Omental fat pad (tissue), 3 donors: ENCODE measurements at regions not wholly inside any gene's neighbourhood (a gene's known extent, or its start where the extent isn't known, plus 50 kb on each side); places are given as distances from the start of the nearest gene placed in this dataset.

Experiments used
- ATAC-seq: fragments of 150-250 bp; one replicate; pipeline ENCODE4 v1.9.1; 2016; ENCODE audit warnings: mild to moderate bottlenecking, moderate library complexity; ENCODE audit not compliant: low FRiP score
- DNase-seq: peaks from one replicate; pipeline ENCODE4 v3.0.0-alpha.2; 2019; ENCODE audit warnings: low spot score
- CTCF ChIP-seq, 3 donors: fragments of 450-650 bp; IDR thresholded peaks; one replicate each; pipeline ENCODE4 v1.5.1; 2016 to 2017; ENCODE audit warnings: antibody characterized with exemption in 3 of 3, mild to moderate bottlenecking in 3 of 3, moderate library complexity in 2 of 3

DNA sequence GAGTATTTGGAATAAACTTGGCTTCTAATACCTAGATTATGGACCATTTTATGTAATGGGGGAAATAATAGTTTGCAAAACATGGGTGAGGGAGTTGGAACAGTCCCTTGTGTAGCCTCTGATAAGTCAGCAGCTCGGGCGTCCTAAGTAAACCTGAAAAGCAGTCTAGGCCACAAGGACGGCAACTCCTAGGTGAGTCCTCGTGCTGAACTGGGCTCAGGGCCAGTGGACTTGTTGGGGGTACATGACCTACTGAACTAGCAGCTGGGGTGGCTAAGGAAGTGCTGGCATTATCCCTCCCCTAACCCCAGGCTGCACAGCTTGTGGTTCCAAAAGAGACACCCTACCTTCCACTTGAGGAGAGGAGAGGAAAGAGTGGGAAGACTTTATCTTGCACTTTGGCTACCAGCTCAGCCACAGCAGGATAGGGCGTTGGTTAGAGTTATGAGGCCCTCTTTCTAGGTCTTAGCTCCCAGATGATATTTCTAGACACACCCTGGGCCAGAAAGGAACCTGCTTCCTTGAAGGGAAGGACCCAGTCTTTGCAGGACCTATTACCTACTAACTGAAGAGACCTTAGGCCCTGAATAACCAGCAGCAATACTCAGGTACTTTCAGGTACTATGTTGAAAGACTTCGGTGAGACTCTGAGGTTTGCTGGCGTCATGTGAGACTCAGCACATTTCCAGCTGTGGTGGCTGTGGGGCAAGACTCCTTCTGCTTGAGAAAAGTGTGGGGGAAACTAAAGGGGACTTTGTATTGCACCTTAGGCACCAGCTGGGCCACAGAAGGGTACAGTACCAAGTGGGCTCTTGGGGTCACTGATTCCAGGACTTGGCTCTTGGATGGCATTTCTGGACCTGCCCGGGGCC, 71.0 kb downstream of the AQP4 start:
- no peak for TF ChIP-seq CTCF (IDR thresholded peaks at IDR 0.05)
- ATAC-seq (no peak), DNase-seq (no peak)

GRCh38 chr18:26792661-26793060, 72.8 kb downstream of the AQP4 start:
- DNase-seq, result no peak
- no peak for TF ChIP-seq CTCF (IDR thresholded peaks at IDR 0.05)
- no peak for ATAC-seq

GRCh38 chr18:26791676-26792075, 73.8 kb downstream of the AQP4 start:
- ATAC-seq (peak; percentile 59), DNase-seq (no peak)
- TF ChIP-seq CTCF (IDR thresholded peaks at IDR 0.05), result no peak

- DNase-seq (no peak), ATAC-seq (no peak)
- TF ChIP-seq CTCF (IDR thresholded peaks at IDR 0.05), result no peak
Observed at GRCh38 chr18:26784599-26784998, 80.9 kb downstream of the AQP4 start.

GRCh38 chr18:26783170-26783569, 82.3 kb downstream of the AQP4 start:
- no peak for ATAC-seq
- TF ChIP-seq CTCF (IDR thresholded peaks at IDR 0.05), result no peak
- DNase-seq, result no peak

- no peak for DNase-seq
- TF ChIP-seq CTCF (IDR thresholded peaks at IDR 0.05), result no peak
- ATAC-seq, result no peak
Observed at GRCh38 chr18:26780520-26781325, 84.8 kb downstream of the AQP4 start.
